GM12892 (cell line): ENCODE measurements at regions not wholly inside any gene's neighbourhood (a gene's known extent, or its start where the extent isn't known, plus 50 kb on each side); places are given as distances from the start of the nearest gene placed in this dataset.

Experiments used
- POLR2A ChIP-seq: IDR thresholded peaks from 2 replicates; pipeline ENCODE4 v1.6.1; 2011; ENCODE audit warnings: low read depth, low read length, control low read depth
- POLR2AphosphoS5 ChIP-seq: IDR thresholded peaks from 2 replicates; pipeline ENCODE4 v1.6.1; 2011; ENCODE audit warnings: low read depth, low read length, control low read depth
- TAF1 ChIP-seq: IDR thresholded peaks from 2 replicates; pipeline ENCODE4 v1.6.1; 2011; ENCODE audit warnings: low read depth, mild to moderate bottlenecking, control low read depth, low read length, borderline replicate concordance

GRCh38 chr2:3986063-3986462 is 282.7 kb downstream of the DCDC2C start:
- TF ChIP-seq POLR2A, result no peak
- TF ChIP-seq POLR2AphosphoS5, result no peak
- TF ChIP-seq TAF1, result no peak
